ENCODE measurements at regions not wholly inside any gene's neighbourhood (a gene's known extent, or its start where the extent isn't known, plus 50 kb on each side); places are given as distances from the start of the nearest gene placed in this dataset.
"Not testable (repeated sequence)": the region's sequence is repeated elsewhere in the genome, so short reads cannot be mapped to it uniquely, and the experiment has no call there.

DNA sequence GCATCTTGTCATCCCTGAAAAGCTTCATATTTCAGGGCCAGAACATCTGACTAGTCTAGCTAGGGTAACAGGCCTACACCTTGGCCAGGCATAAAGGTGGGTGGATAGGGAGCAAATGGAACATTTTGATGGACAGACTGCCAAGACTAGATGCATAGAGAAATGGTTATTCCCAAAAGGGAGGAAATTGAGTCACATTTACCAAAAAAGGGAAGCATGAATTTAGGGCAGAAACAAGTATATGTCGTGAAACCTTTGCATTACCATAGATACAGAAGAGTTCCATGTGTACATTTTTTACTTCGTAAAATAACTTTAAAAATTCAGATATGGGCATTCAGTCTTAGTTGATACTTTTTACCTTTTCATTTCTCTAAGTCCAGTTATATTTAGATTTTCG lies 101.3 kb upstream of the ZEB2 start:
- CTCF ChIA-PET = interaction anchor here (0.5 to 0.6 kb wide), 2 partner anchors 83 to 186 kb away, joined by 3 read pairs; no protein-coding TSS in a partner anchor

DNA sequence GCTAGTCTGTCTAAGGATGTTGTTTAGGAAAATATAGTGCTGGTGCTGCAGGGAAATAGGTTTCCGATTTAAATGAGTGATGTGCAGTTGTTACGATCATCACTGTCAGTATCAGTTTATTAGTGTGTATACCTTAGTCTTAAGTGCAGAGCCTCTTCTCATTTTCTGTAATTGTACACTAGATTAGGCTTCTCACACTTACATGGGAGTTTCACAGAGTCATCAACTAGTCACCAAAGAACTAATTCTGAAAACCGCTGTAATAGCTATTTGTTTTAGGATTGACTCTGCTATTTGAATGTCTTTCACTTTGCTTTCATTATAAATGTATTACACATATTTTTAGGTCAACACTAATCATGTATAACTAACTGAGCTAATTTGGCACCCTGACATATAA lies 99.8 kb upstream of the ZEB2 start:
- peaks cover 5% of the 10 kb centered on the region for H3K4me1 Mint-ChIP-seq (ENCODE audit: insufficient read depth, unreplicated experiment)
- BruUV-seq (replicated peaks) = no TSS peak
- ChIA-PET CTCF (interaction anchor here (0.6 to 0.7 kb wide), 2 partner anchors 471 to 1336 kb away, joined by 3 read pairs; no protein-coding TSS in a partner anchor), POLR2A (interaction anchor here (0.7 kb wide), 1 partner anchor 299 kb away, joined by 3 read pairs; no protein-coding TSS in a partner anchor)
- peaks cover 7% of the 10 kb centered on the region for H3K9me3 Mint-ChIP-seq (ENCODE audit: unreplicated experiment)
- no peak for DNase-seq (ENCODE audit: unreplicated experiment)
- no peak overlapping the region for H3K27ac Mint-ChIP-seq (ENCODE audit: low read depth, unreplicated experiment)
- no peaks in the 10 kb centered on the region for H3K36me3 Mint-ChIP-seq (ENCODE audit: insufficient read depth, unreplicated experiment)
- intact Hi-C loops (cut with micrococcal nuclease) = no loop called here
- TF ChIP-seq, protein P1, sequence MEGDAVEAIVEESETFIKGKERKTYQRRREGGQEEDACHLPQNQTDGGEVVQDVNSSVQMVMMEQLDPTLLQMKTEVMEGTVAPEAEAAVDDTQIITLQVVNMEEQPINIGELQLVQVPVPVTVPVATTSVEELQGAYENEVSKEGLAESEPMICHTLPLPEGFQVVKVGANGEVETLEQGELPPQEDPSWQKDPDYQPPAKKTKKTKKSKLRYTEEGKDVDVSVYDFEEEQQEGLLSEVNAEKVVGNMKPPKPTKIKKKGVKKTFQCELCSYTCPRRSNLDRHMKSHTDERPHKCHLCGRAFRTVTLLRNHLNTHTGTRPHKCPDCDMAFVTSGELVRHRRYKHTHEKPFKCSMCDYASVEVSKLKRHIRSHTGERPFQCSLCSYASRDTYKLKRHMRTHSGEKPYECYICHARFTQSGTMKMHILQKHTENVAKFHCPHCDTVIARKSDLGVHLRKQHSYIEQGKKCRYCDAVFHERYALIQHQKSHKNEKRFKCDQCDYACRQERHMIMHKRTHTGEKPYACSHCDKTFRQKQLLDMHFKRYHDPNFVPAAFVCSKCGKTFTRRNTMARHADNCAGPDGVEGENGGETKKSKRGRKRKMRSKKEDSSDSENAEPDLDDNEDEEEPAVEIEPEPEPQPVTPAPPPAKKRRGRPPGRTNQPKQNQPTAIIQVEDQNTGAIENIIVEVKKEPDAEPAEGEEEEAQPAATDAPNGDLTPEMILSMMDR (IDR thresholded peaks at IDR 0.05; ENCODE audit: unreplicated experiment) = no peak
- no peak overlapping the region for H3K4me3 Mint-ChIP-seq (ENCODE audit: unreplicated experiment)
- H3K27me3 Mint-ChIP-seq (ENCODE audit: insufficient read depth, unreplicated experiment) = no peaks in the 10 kb centered on the region

More for the DNA sequence above, 101.3 kb upstream of the ZEB2 start:
- H3K4me3 Mint-ChIP-seq (ENCODE audit: unreplicated experiment) = no peak overlapping the region
- TF ChIP-seq, protein P1 (IDR thresholded peaks at IDR 0.05; ENCODE audit: unreplicated experiment) = no peak
- intact Hi-C loops (cut with micrococcal nuclease) = no loop called here
- BruUV-seq (replicated peaks) = no TSS peak
- H3K9me3 Mint-ChIP-seq (ENCODE audit: unreplicated experiment) = peaks cover 11% of the 10 kb centered on the region
- H3K36me3 Mint-ChIP-seq (ENCODE audit: insufficient read depth, unreplicated experiment) = no peaks in the 10 kb centered on the region
- DNase-seq (ENCODE audit: unreplicated experiment) = no peak
- H3K27ac Mint-ChIP-seq (ENCODE audit: low read depth, unreplicated experiment) = no peak overlapping the region
- POLR2A ChIA-PET = no interaction called here
- H3K27me3 Mint-ChIP-seq (ENCODE audit: insufficient read depth, unreplicated experiment) = no peaks in the 10 kb centered on the region
- peaks cover 17% of the 10 kb centered on the region for H3K4me1 Mint-ChIP-seq (ENCODE audit: insufficient read depth, unreplicated experiment)

DNA sequence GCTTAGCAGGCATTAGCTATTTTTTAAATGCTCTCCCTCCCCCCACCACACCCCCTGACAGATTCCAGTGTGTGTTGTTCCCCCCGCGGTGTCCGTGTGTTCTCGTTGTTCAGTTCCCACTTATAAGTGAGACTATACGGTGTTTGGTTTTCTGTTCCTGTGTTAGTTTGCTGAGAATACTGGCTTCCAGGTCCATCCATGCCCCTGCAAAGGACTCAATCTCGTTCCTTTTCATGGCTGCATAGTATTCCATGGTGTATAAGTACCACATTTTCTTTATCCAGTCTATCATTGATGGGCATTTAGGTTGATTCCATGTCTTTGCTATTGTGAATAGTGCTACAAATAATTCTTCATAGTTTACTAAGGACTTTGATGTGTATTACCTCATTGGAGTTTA lies 97.3 kb upstream of the ZEB2 start:
- H3K27ac Mint-ChIP-seq (ENCODE audit: low read depth, unreplicated experiment); BruUV-seq (replicated peaks); CTCF ChIA-PET; H3K27me3 Mint-ChIP-seq (ENCODE audit: insufficient read depth, unreplicated experiment); H3K4me3 Mint-ChIP-seq (ENCODE audit: unreplicated experiment); DNase-seq (ENCODE audit: unreplicated experiment); H3K4me1 Mint-ChIP-seq (ENCODE audit: insufficient read depth, unreplicated experiment); H3K9me3 Mint-ChIP-seq (ENCODE audit: unreplicated experiment); intact Hi-C loops (cut with micrococcal nuclease); H3K36me3 Mint-ChIP-seq (ENCODE audit: insufficient read depth, unreplicated experiment): not testable (repeated sequence)
- POLR2A ChIA-PET = interaction anchor here (1.2 kb wide), 1 partner anchor 8 kb away, joined by 3 read pairs; no protein-coding TSS in a partner anchor

DNA sequence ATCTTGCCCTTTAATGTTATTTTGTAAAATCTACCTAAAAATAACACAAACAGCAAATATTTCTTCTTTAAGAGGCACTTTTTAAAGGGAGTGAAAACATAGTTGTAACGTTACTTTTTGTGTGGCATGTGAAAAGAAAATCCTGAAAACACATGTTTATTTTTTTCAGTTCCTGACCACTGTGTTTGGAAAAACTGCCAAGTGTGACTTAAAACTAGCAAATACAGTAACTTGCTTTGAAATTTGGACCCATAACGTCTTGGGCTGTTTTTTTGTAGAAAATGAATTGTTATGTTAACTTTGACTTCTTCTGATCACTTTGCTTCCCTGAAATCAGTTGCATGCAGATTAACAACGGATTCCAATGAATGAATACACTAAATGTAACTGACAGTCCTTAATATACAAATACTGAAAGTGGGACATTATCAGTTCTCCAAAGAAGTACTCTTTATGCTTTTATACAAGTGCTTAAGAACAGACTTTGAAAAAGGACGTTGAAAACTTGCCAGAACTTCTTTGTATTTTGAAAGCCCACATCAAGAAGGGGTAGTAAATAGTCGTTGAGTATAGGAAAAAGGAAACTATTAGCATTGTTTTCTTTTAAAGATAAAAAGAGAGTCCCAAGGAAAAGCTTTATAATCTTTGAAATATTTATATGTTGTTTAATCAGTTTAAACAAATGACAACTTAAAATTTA lies 96.1 kb upstream of the ZEB2 start:
- TF ChIP-seq, protein P1 (IDR thresholded peaks at IDR 0.05; ENCODE audit: unreplicated experiment) = no peak
- no peaks in the 10 kb centered on the region for H3K27me3 Mint-ChIP-seq (ENCODE audit: insufficient read depth, unreplicated experiment)
- no peaks in the 10 kb centered on the region for H3K36me3 Mint-ChIP-seq (ENCODE audit: insufficient read depth, unreplicated experiment)
- CTCF ChIA-PET = no interaction called here
- POLR2A ChIA-PET = interaction anchor here (1.2 kb wide), 1 partner anchor 9 kb away, joined by 3 read pairs; no protein-coding TSS in a partner anchor
- BruUV-seq (replicated peaks) = no TSS peak
- no peak overlapping the region for H3K27ac Mint-ChIP-seq (ENCODE audit: low read depth, unreplicated experiment)
- H3K4me1 Mint-ChIP-seq (ENCODE audit: insufficient read depth, unreplicated experiment) = peaks cover 6% of the 10 kb centered on the region
- H3K9me3 Mint-ChIP-seq (ENCODE audit: unreplicated experiment) = peaks cover 1% of the 10 kb centered on the region
- no peak overlapping the region for H3K4me3 Mint-ChIP-seq (ENCODE audit: unreplicated experiment)
- no peak for DNase-seq (ENCODE audit: unreplicated experiment)
- intact Hi-C loops (cut with micrococcal nuclease) = no loop called here

Measured in MCF 10A (cell line).